H1 (cell line): ENCODE measurements at regions not wholly inside any gene's neighbourhood (a gene's known extent, or its start where the extent isn't known, plus 50 kb on each side); places are given as distances from the start of the nearest gene placed in this dataset.

Experiments
- CTCF ChIA-PET: fragments of 300-600 bp; sonication (Branson Sonifier 250); formaldehyde crosslinking; loops from one replicate; lab custom pipeline; 2021; ENCODE audit not compliant: partially characterized antibody; lab: Charles Lee
- POLR2A ChIA-PET: fragments of 300-600 bp; sonication (Branson Sonifier 250); formaldehyde crosslinking; loops from one replicate; lab custom pipeline; 2021; ENCODE audit warnings: inconsistent platforms; ENCODE audit not compliant: partially characterized antibody; lab: Charles Lee
- DNase-seq, 2 experiments: peaks; one replicate each; pipeline versions ENCODE4 v3.0.0 to v3.0.0-alpha.2; 2010 to 2022; ENCODE audit warnings: low spot score in 2 of 2, low read depth in 1 of 2, mixed read lengths in 1 of 2
- FAIRE-seq: peaks from 2 replicates; lab custom pipeline; 2011; peaks lifted over from hg19 to GRCh38; lab: Jason Lieb, UNC
- H2AFZ ChIP-seq: 2 replicates; pipeline ENCODE4 v1.8.1; 2012; ENCODE audit warnings: low read length, inconsistent platforms
- H2AK5ac ChIP-seq: 2 replicates; pipeline ENCODE4 v1.6.1; 2013; ENCODE audit warnings: low read depth, low read length
- H2BK120ac ChIP-seq: replicated peaks from 2 replicates; pipeline ENCODE3; 2013; ENCODE audit warnings: low read depth, low read length, inconsistent platforms
- H2BK12ac ChIP-seq: 2 replicates; pipeline ENCODE4 v1.6.1; 2013; ENCODE audit warnings: low read depth, low read length
- H2BK15ac ChIP-seq: 2 replicates; pipeline ENCODE4 v1.6.1; 2013; ENCODE audit warnings: low read length
- H2BK20ac ChIP-seq: 2 replicates; pipeline ENCODE4 v1.6.1; 2013; ENCODE audit warnings: low read length
- H2BK5ac ChIP-seq: 2 replicates; pipeline ENCODE4 v1.6.1; 2013; ENCODE audit warnings: low read depth, low read length
- H3K14ac ChIP-seq: 2 replicates; pipeline ENCODE4 v1.6.1; 2013; ENCODE audit warnings: inconsistent platforms; ENCODE audit not compliant: insufficient read length
- H3K18ac ChIP-seq: 2 replicates; pipeline ENCODE4 v1.6.1; 2013; ENCODE audit warnings: low read length; ENCODE audit errors: extremely low read depth
- H3K23ac ChIP-seq: 2 replicates; pipeline ENCODE4 v1.6.1; 2013; ENCODE audit warnings: inconsistent platforms; ENCODE audit not compliant: insufficient read length
- H3K23me2 ChIP-seq: 2 replicates; pipeline ENCODE4 v1.6.1; 2013; ENCODE audit warnings: low read depth, low read length
- H3K27ac ChIP-seq: 2 replicates; pipeline ENCODE4 v1.6.1; 2011; ENCODE audit warnings: low read depth, low read length, inconsistent platforms
- H3K27me3 ChIP-seq, 4 experiments: replicated peaks in 1 of 4; 1 replicate in 1 of 4; 2 replicates in 3 of 4; pipeline versions ENCODE4 v1.6.1 to v1.8.1; 2011 to 2013; ENCODE audit warnings: low read length in 3 of 4, mild to moderate bottlenecking in 3 of 4, inconsistent platforms in 2 of 4, mixed read lengths in 2 of 4, moderate library complexity in 1 of 4; ENCODE audit not compliant: control insufficient read depth in 3 of 4, insufficient read depth in 3 of 4; ENCODE audit errors: extremely low read depth in 1 of 4
- H3K36me3 ChIP-seq, 4 experiments: 2 replicates each; pipeline versions ENCODE4 v1.6.1 to v1.8.1; 2011 to 2013; ENCODE audit warnings: mild to moderate bottlenecking in 4 of 4, low read length in 3 of 4, moderate library complexity in 2 of 4, control low read depth in 1 of 4, inconsistent platforms in 1 of 4; ENCODE audit not compliant: insufficient read depth in 4 of 4, control insufficient read depth in 2 of 4
- H3K4ac ChIP-seq: replicated peaks from 2 replicates; pipeline ENCODE3; 2013; ENCODE audit warnings: low read length, low read depth, mixed read lengths, inconsistent platforms; ENCODE audit not compliant: insufficient read length
- H3K4me1 ChIP-seq, 4 experiments: replicated peaks in 1 of 4; 1 replicate in 1 of 4; 2 replicates in 3 of 4; pipeline versions ENCODE4 v1.6.1 to v1.8.1; 2011 to 2013; ENCODE audit warnings: low read length in 3 of 4, inconsistent platforms in 2 of 4, mixed read lengths in 1 of 4; ENCODE audit not compliant: insufficient read depth in 4 of 4, control insufficient read depth in 3 of 4
- H3K4me2 ChIP-seq, 2 experiments: 2 replicates each; pipeline versions ENCODE4 v1.6.1 to v1.8.1; 2011 to 2013; ENCODE audit warnings: low read depth in 2 of 2, low read length in 2 of 2, control low read depth in 1 of 2, inconsistent platforms in 1 of 2, mild to moderate bottlenecking in 1 of 2; ENCODE audit not compliant: insufficient read depth in 1 of 2
- H3K4me3 ChIP-seq, 4 experiments: fragments of 200-600, 300-600 bp in 1 of 4; sonication (generic), shearing (Covaris generic), sonication (Bioruptor Twin) in 1 of 4; 2 replicates each; pipeline versions ENCODE4 v1.5.1 to v1.8.1; 2011 to 2016; ENCODE audit warnings: low read length in 4 of 4, low read depth in 3 of 4, control low read depth in 2 of 4, inconsistent platforms in 2 of 4, mild to moderate bottlenecking in 2 of 4, mixed read lengths in 1 of 4, moderate library complexity in 1 of 4; ENCODE audit not compliant: insufficient read depth in 2 of 4; ENCODE audit errors: extremely low read depth in 1 of 4
- H3K56ac ChIP-seq: replicated peaks from 2 replicates; pipeline ENCODE3; 2013; ENCODE audit warnings: low read depth, mild to moderate bottlenecking, mixed read lengths, low read length, inconsistent platforms; ENCODE audit not compliant: insufficient read length
- H3K79me1 ChIP-seq: 2 replicates; pipeline ENCODE4 v1.6.1; 2013; ENCODE audit warnings: low read depth, low read length, control low read depth
- H3K79me2 ChIP-seq, 2 experiments: 2 replicates each; pipeline versions ENCODE4 v1.6.1 to v1.8.1; 2012 to 2013; ENCODE audit warnings: low read length in 2 of 2, mild to moderate bottlenecking in 2 of 2, inconsistent platforms in 1 of 2; ENCODE audit not compliant: insufficient read depth in 2 of 2, control insufficient read depth in 1 of 2
- H3K9ac ChIP-seq, 4 experiments: replicated peaks in 1 of 4; 1 replicate in 1 of 4; 2 replicates in 3 of 4; pipeline versions ENCODE4 v1.6.1 to v1.8.1; 2011 to 2013; ENCODE audit warnings: low read depth in 3 of 4, low read length in 3 of 4, control low read depth in 2 of 4, mild to moderate bottlenecking in 2 of 4, moderate library complexity in 2 of 4, inconsistent platforms in 1 of 4; ENCODE audit errors: extremely low read depth in 1 of 4
- H3K9me3 ChIP-seq, 2 experiments: 2 replicates each; pipeline versions ENCODE4 v1.6.1 to v1.8.1; 2012 to 2013; ENCODE audit warnings: mild to moderate bottlenecking in 2 of 2, moderate library complexity in 2 of 2, control low read depth in 1 of 2, inconsistent platforms in 1 of 2, low read depth in 1 of 2, low read length in 1 of 2, mixed read lengths in 1 of 2; ENCODE audit not compliant: insufficient read depth in 2 of 2
- H4K20me1 ChIP-seq, 2 experiments: replicated peaks in 1 of 2; 2 replicates each; pipeline versions ENCODE3 to v1.8.1; 2011 to 2013; ENCODE audit warnings: inconsistent platforms in 2 of 2, low read length in 2 of 2, mild to moderate bottlenecking in 1 of 2; ENCODE audit not compliant: insufficient read depth in 2 of 2, control insufficient read depth in 1 of 2
- H4K5ac ChIP-seq: 2 replicates; pipeline ENCODE4 v1.6.1; 2013; ENCODE audit warnings: low read length, low read depth, mixed read lengths, inconsistent platforms; ENCODE audit not compliant: insufficient read length
- H4K8ac ChIP-seq: 2 replicates; pipeline ENCODE4 v1.8.0; 2013; ENCODE audit warnings: mild to moderate bottlenecking, moderate library complexity, low read length, inconsistent platforms; ENCODE audit not compliant: insufficient read depth; ENCODE audit errors: extremely low read depth
- H4K91ac ChIP-seq: replicated peaks from 2 replicates; pipeline ENCODE3; 2013; ENCODE audit warnings: low read length, mixed read lengths, inconsistent platforms; ENCODE audit not compliant: insufficient read length
- BCL11A ChIP-seq, 2 experiments: IDR thresholded peaks; one replicate each; pipeline ENCODE4 v1.6.1; 2011; ENCODE audit warnings: low read depth in 2 of 2, low read length in 2 of 2, mild to moderate bottlenecking in 2 of 2
- CBX5 ChIP-seq: fragments of 300-800, 300-1000 bp; sonication (generic); IDR thresholded peaks from 2 replicates; pipeline ENCODE4 v1.7.1; 2016; ENCODE audit warnings: antibody characterized with exemption, low read length, low read depth
- CEBPB ChIP-seq: IDR thresholded peaks from 2 replicates; pipeline ENCODE4 v1.6.1; 2012; ENCODE audit warnings: low read depth, low read length
- CREB1 ChIP-seq: IDR thresholded peaks from 2 replicates; pipeline ENCODE4 v1.6.1; 2012; ENCODE audit warnings: inconsistent platforms
- GABPA ChIP-seq: IDR thresholded peaks from 2 replicates; pipeline ENCODE4 v1.6.1; 2011; ENCODE audit warnings: mild to moderate bottlenecking, low read length, moderate library complexity, borderline replicate concordance; ENCODE audit not compliant: insufficient read depth
- GTF2F1 ChIP-seq: IDR thresholded peaks from 2 replicates; pipeline ENCODE4 v1.6.1; 2012; ENCODE audit warnings: low read depth, low read length, improper control_type of control experiment, borderline replicate concordance
- HDAC2 ChIP-seq, 2 experiments: fragments of 300-600 bp in 1 of 2; sonication (generic) in 1 of 2; IDR thresholded peaks; 2 replicates each; pipeline ENCODE4 v1.6.1; 2011 to 2012; ENCODE audit warnings: low read depth in 2 of 2, low read length in 2 of 2, mild to moderate bottlenecking in 2 of 2, moderate library complexity in 2 of 2, borderline replicate concordance in 1 of 2, inconsistent platforms in 1 of 2
- POLR2AphosphoS5 ChIP-seq: IDR thresholded peaks from 2 replicates; pipeline ENCODE4 v1.6.1; 2011; ENCODE audit warnings: low read depth, low read length
- RFX5 ChIP-seq: IDR thresholded peaks from 2 replicates; pipeline ENCODE4 v1.6.1; 2011; ENCODE audit warnings: low read depth, low read length, improper control_type of control experiment, borderline replicate concordance
- SIX5 ChIP-seq: IDR thresholded peaks from 2 replicates; pipeline ENCODE4 v1.6.1; 2011; ENCODE audit warnings: mild to moderate bottlenecking, low read depth, low read length
- SP4 ChIP-seq: IDR thresholded peaks from 2 replicates; pipeline ENCODE4 v1.6.1; 2012; ENCODE audit warnings: low read length, inconsistent platforms
- TBP ChIP-seq: IDR thresholded peaks from 2 replicates; pipeline ENCODE4 v1.6.1; 2011; ENCODE audit warnings: low read depth, low read length, improper control_type of control experiment
- TCF12 ChIP-seq: IDR thresholded peaks from 2 replicates; pipeline ENCODE4 v1.6.1; 2011; ENCODE audit warnings: low read depth, mild to moderate bottlenecking, low read length
- USF2 ChIP-seq: IDR thresholded peaks from 2 replicates; pipeline ENCODE4 v1.6.1; 2011; ENCODE audit warnings: low read length, improper control_type of control experiment
- WGBS, 2 experiments: shearing (Covaris generic) in 1 of 2; methylation state at CpG; one replicate each; pipeline versions ENCODE4 v1.1.6 to v1.1.7; 2013 to 2015; ENCODE audit warnings: low lambda C conversion rate in 2 of 2, mixed read lengths in 2 of 2, inconsistent platforms in 1 of 2, low coverage in 1 of 2, missing lambda C conversion rate in 1 of 2; ENCODE audit not compliant: insufficient replicate concordance in 2 of 2, insufficient coverage in 1 of 2, insufficient read length in 1 of 2; ENCODE audit errors: extremely low coverage in 1 of 2, missing lambda C conversion rate in 1 of 2; 5-methylcytosine and 5-hydroxymethylcytosine counted together

GRCh38 chr16:55209626-55210025 is 114.4 kb upstream of the IRX6 start:
- H3K18ac ChIP-seq: no peak overlapping the region
- no peak overlapping the region for H3K4ac ChIP-seq
- H2AFZ ChIP-seq: no peak overlapping the region
- no peaks in the 10 kb centered on the region for H3K36me3 ChIP-seq
- H2BK20ac ChIP-seq: no peak overlapping the region
- no peak overlapping the region for H3K4me3 ChIP-seq
- no peak overlapping the region for H3K23ac ChIP-seq
- WGBS, 2 experiments: 93% methylated on average over 6 of the region's 6 CpGs; no CpG with 5 or more reads in 1 of the 2 experiments
- no peaks in the 10 kb centered on the region; a peak in 1 of 7 replicates for H3K27me3 ChIP-seq
- no peak overlapping the region for H2AK5ac ChIP-seq
- H3K9me3 ChIP-seq: no peaks in the 10 kb centered on the region
- no peaks in the 10 kb centered on the region for H3K79me2 ChIP-seq
- no peak overlapping the region for H3K9ac ChIP-seq
- H3K14ac ChIP-seq: no peak overlapping the region
- H2BK5ac ChIP-seq: no peak overlapping the region
- H3K23me2 ChIP-seq: no peaks in the 10 kb centered on the region
- peaks cover 0 to 2% (median 0%) of the 10 kb centered on the region in 4 experiments; a peak in 1 of 7 replicates for H3K4me1 ChIP-seq
- H2BK120ac ChIP-seq: no peak overlapping the region
- no peak for FAIRE-seq
- H2BK12ac ChIP-seq: no peak overlapping the region
- DNase-seq: no peak
- H4K91ac ChIP-seq: no peak overlapping the region
- no peak overlapping the region for H2BK15ac ChIP-seq
- H3K79me1 ChIP-seq: no peaks in the 10 kb centered on the region
- H3K4me2 ChIP-seq: no peak overlapping the region
- no peak overlapping the region for H3K56ac ChIP-seq
- CTCF ChIA-PET: interaction anchor here (1.1 to 1.5 kb wide), 2 partner anchors 38 to 47 kb away, joined by 3 read pairs; no protein-coding TSS in a partner anchor
- H4K8ac ChIP-seq: no peak overlapping the region
- H4K20me1 ChIP-seq: no peaks in the 10 kb centered on the region
- H3K27ac ChIP-seq: no peak overlapping the region
- H4K5ac ChIP-seq: no peak overlapping the region
- POLR2A ChIA-PET: no interaction called here
- TF ChIP-seq GTF2F1 (no peak), GABPA (no peak), TCF12 (no peak), SIX5 (no peak), CBX5 (no peak), RFX5 (no peak), USF2 (no peak), HDAC2 (IDR thresholded peaks at IDR 0.05; ENCODE audit: borderline replicate concordance in 1 of 2, low read depth in 2 of 2, low read length in 2 of 2) (no peak), CREB1 (no peak), BCL11A (IDR thresholded peaks at IDR 0.05; ENCODE audit: low read depth in 2 of 2, low read length in 2 of 2) (no peak), CEBPB (no peak), POLR2AphosphoS5 (no peak), TBP (no peak), SP4 (no peak)
